Activated CD4-positive, alpha-beta T cell treated with anti-CD3 and anti-CD28 coated beads, Interleukin-10, Interleukin-2, amounts not matched to agents 100 ng/mL and 50 ng/mL, durations not matched to agents 16 hours and 8 hours (primary cell): ENCODE measurements at regions not wholly inside any gene's neighbourhood (a gene's known extent, or its start where the extent isn't known, plus 50 kb on each side); places are given as distances from the start of the nearest gene placed in this dataset.

Experiments
- DNase-seq: peaks from one replicate; pipeline ENCODE4 v3.0.0-alpha.2; 2020

GRCh38 chr22:44611880-44612496, 90.0 kb upstream of the PRR5 start:
- no peak for DNase-seq

GRCh38 chr22:44610071-44610470, 91.9 kb upstream of the PRR5 start:
- DNase-seq, result no peak

GRCh38 chr22:44609400-44609988, 92.5 kb upstream of the PRR5 start:
- no peak for DNase-seq

- no peak for DNase-seq
These were observed 93.2 kb upstream of the PRR5 start for GRCh38 chr22:44608597-44609399.

- DNase-seq, result no peak
These were observed 95.9 kb upstream of the PRR5 start for GRCh38 chr22:44606126-44606525.

GRCh38 chr22:44605486-44605885, 96.5 kb upstream of the PRR5 start:
- no peak for DNase-seq

- no peak for DNase-seq
These were observed 97.0 kb upstream of the PRR5 start for GRCh38 chr22:44604991-44605390.

GRCh38 chr22:44604455-44604854, 97.5 kb upstream of the PRR5 start:
- no peak for DNase-seq

- DNase-seq, result no peak
These were observed 98.2 kb upstream of the PRR5 start for GRCh38 chr22:44603767-44604166.

GRCh38 chr22:44601725-44602124, 100.3 kb upstream of the PRR5 start:
- DNase-seq, result no peak

- no peak for DNase-seq
These were observed 100.8 kb upstream of the PRR5 start for GRCh38 chr22:44601189-44601588.

GRCh38 chr22:44600207-44600785, 101.7 kb upstream of the PRR5 start:
- DNase-seq, result no peak

- DNase-seq, result no peak
These were observed 101.6 kb upstream of the RTL6 start for GRCh38 chr22:44599500-44600140.

GRCh38 chr22:44599084-44599483, 101.1 kb upstream of the RTL6 start:
- DNase-seq, result no peak

- DNase-seq, result no peak
These were observed 99.6 kb upstream of the RTL6 start for GRCh38 chr22:44597616-44598015.

- DNase-seq, result no peak
These were observed 98.5 kb upstream of the RTL6 start for GRCh38 chr22:44596396-44597125.

- DNase-seq, result no peak
These were observed 97.9 kb upstream of the RTL6 start for GRCh38 chr22:44595841-44596341.

- DNase-seq, result no peak
These were observed 96.9 kb upstream of the RTL6 start for GRCh38 chr22:44594951-44595350.

GRCh38 chr22:44592824-44593148, 94.8 kb upstream of the RTL6 start:
- no peak for DNase-seq

- no peak for DNase-seq
These were observed 94.2 kb upstream of the RTL6 start for GRCh38 chr22:44592126-44592823.

GRCh38 chr22:44591146-44591790, 93.2 kb upstream of the RTL6 start:
- no peak for DNase-seq
